GM18519 (cell line): ENCODE measurements at regions not wholly inside any gene's neighbourhood (a gene's known extent, or its start where the extent isn't known, plus 50 kb on each side); places are given as distances from the start of the nearest gene placed in this dataset.
"Not testable (repeated sequence)": the region's sequence is repeated elsewhere in the genome, so short reads cannot be mapped to it uniquely, and the experiment has no call there.

ENCODE experiments used
- ATAC-seq: cut with Tn5 transposase; IDR thresholded peaks from one replicate; pipeline ENCODE4 v1.9.1; 2021; ENCODE audit warnings: mild to moderate bottlenecking, moderate library complexity; ENCODE audit not compliant: unreplicated experiment, low FRiP score

GRCh38 chr9:26513730-26514129 is 378.9 kb downstream of the CAAP1 start:
- ATAC-seq = no peak

GRCh38 chr9:26510137-26510536 is 382.5 kb downstream of the CAAP1 start:
- ATAC-seq = no peak

GRCh38 chr9:26508897-26509296 is 383.7 kb downstream of the CAAP1 start:
- no peak for ATAC-seq

GRCh38 chr9:26504057-26504456 is 388.5 kb downstream of the CAAP1 start:
- no peak for ATAC-seq

GRCh38 chr9:26502311-26502710 is 390.3 kb downstream of the CAAP1 start:
- no peak for ATAC-seq

GRCh38 chr9:26500471-26500870 is 392.1 kb downstream of the CAAP1 start:
- no peak for ATAC-seq

- not testable (repeated sequence) for ATAC-seq
Measured at GRCh38 chr9:26492608-26493521, 399.7 kb downstream of the CAAP1 start.

- not testable (repeated sequence) for ATAC-seq
Measured at GRCh38 chr9:26491922-26492607, 400.5 kb downstream of the CAAP1 start.

- no peak for ATAC-seq
Measured at GRCh38 chr9:26483991-26484390, 408.6 kb downstream of the CAAP1 start.

GRCh38 chr9:26477963-26478362 is 414.6 kb downstream of the CAAP1 start:
- ATAC-seq = no peak

GRCh38 chr9:26471261-26471660 is 421.3 kb downstream of the CAAP1 start:
- no peak for ATAC-seq

GRCh38 chr9:26470284-26470683 is 422.3 kb downstream of the CAAP1 start:
- no peak for ATAC-seq

GRCh38 chr9:26463837-26464236 is 428.8 kb downstream of the CAAP1 start:
- no peak for ATAC-seq

GRCh38 chr9:26462751-26463150 is 429.9 kb downstream of the CAAP1 start:
- ATAC-seq = no peak

GRCh38 chr9:26462213-26462612 is 430.4 kb downstream of the CAAP1 start:
- ATAC-seq = no peak

- no peak for ATAC-seq
Measured at GRCh38 chr9:26460624-26461023, 432.0 kb downstream of the CAAP1 start.

- ATAC-seq = no peak
Measured at GRCh38 chr9:26459959-26460358, 432.6 kb downstream of the CAAP1 start.

GRCh38 chr9:26458054-26458453 is 434.5 kb downstream of the CAAP1 start:
- no peak for ATAC-seq

GRCh38 chr9:26457151-26457550 is 435.5 kb downstream of the CAAP1 start:
- ATAC-seq = no peak

- no peak for ATAC-seq
Measured at GRCh38 chr9:26439061-26439624, 453.5 kb downstream of the CAAP1 start.

- ATAC-seq = no peak
Measured at GRCh38 chr9:26437056-26437711, 455.4 kb downstream of the CAAP1 start.
